HG02981 (cell line): ENCODE measurements at regions not wholly inside any gene's neighbourhood (a gene's known extent, or its start where the extent isn't known, plus 50 kb on each side); places are given as distances from the start of the nearest gene placed in this dataset.

Experiments
- ATAC-seq: cut with Tn5 transposase; IDR thresholded peaks from one replicate; pipeline ENCODE4 v1.9.1; 2021; ENCODE audit warnings: mild to moderate bottlenecking, moderate library complexity; ENCODE audit not compliant: unreplicated experiment

GRCh38 chr3:127461286-127461910 is 129.1 kb downstream of the TPRA1 start:
- ATAC-seq: no peak

- ATAC-seq: no peak
Measured at GRCh38 chr3:127459891-127460290, 130.6 kb downstream of the TPRA1 start.

GRCh38 chr3:127458696-127459604 is 131.6 kb downstream of the TPRA1 start:
- ATAC-seq: no peak

GRCh38 chr3:127457546-127458145 is 132.9 kb downstream of the TPRA1 start:
- no peak for ATAC-seq

- ATAC-seq: no peak
Measured at GRCh38 chr3:127457094-127457475, 133.4 kb downstream of the TPRA1 start.

GRCh38 chr3:127456471-127457093 is 134.0 kb downstream of the TPRA1 start:
- no peak for ATAC-seq

GRCh38 chr3:127455541-127456450 is 134.7 kb downstream of the TPRA1 start:
- ATAC-seq: peak; percentile 81

GRCh38 chr3:127454968-127455367 is 135.6 kb downstream of the TPRA1 start:
- no peak for ATAC-seq

- no peak for ATAC-seq
Measured at GRCh38 chr3:127454051-127454450, 136.5 kb downstream of the TPRA1 start.

- no peak for ATAC-seq
Measured at GRCh38 chr3:127452321-127452821, 138.2 kb downstream of the TPRA1 start.

- no peak for ATAC-seq
Measured at GRCh38 chr3:127451321-127451720, 139.2 kb downstream of the TPRA1 start.

- no peak for ATAC-seq
Measured at GRCh38 chr3:127450331-127450730, 140.2 kb downstream of the TPRA1 start.

GRCh38 chr3:127449486-127450212 is 140.9 kb downstream of the TPRA1 start:
- no peak for ATAC-seq

GRCh38 chr3:127448671-127449070 is 141.9 kb downstream of the TPRA1 start:
- ATAC-seq: no peak

- no peak for ATAC-seq
Measured at GRCh38 chr3:127448161-127448561, 142.4 kb downstream of the TPRA1 start.

- no peak for ATAC-seq
Measured at GRCh38 chr3:127446756-127447155, 143.8 kb downstream of the TPRA1 start.

- ATAC-seq: no peak
Measured at GRCh38 chr3:127445581-127446343, 144.8 kb downstream of the TPRA1 start.

- no peak for ATAC-seq
Measured at GRCh38 chr3:127444761-127445160, 145.8 kb downstream of the TPRA1 start.
